ENCODE measurements at regions not wholly inside any gene's neighbourhood (a gene's known extent, or its start where the extent isn't known, plus 50 kb on each side); places are given as distances from the start of the nearest gene placed in this dataset.

DNA sequence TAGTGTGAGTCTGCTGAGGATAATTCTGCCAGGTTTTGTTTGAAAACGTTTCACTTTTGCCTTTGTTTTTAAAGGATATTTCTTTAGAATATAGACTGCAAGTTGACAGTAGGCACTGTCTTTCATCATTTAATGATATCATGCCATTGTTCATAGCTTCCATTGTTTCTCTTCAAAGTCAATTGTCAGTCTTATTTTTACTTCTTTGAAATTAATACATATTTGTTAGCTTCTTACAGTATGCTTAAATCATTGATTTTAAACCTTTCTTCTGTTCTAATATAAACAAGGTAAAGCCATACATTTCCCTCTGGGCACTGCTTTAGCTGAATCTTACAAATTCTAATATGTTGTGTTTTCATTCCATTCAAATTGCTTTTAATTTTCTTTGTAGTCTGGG is 62.3 kb upstream of the PARVA start:
- WGBS (ENCODE audit: low lambda C conversion rate) = 3% methylated on average over 1 of the region's 1 CpG
- no peak for ATAC-seq
- H3K4me3 ChIP-seq (replicated peaks in 1 of 3; ENCODE audit: insufficient read depth in 1 of 3, low read depth in 2 of 3, low read length in 3 of 3) = no peak overlapping the region
- FAIRE-seq = no peak
- TF ChIP-seq ZNF703 (CRISPR knock-in tag; IDR thresholded peaks at IDR 0.05; ENCODE audit: borderline replicate concordance) (no peak), PHB2 (IDR thresholded peaks at IDR 0.05; ENCODE audit: partially characterized antibody) (no peak), ZNF441 (CRISPR knock-in tag; IDR thresholded peaks at IDR 0.05; ENCODE audit: borderline replicate concordance) (no peak), RFX5 (IDR thresholded peaks at IDR 0.05; ENCODE audit: low read depth, low read length) (no peak), ZFAT (CRISPR knock-in tag; conservative IDR thresholded peaks at IDR 0.05) (no peak)
- no peak overlapping the region for H2AFZ ChIP-seq (ENCODE audit: low read length)
- H3K9ac ChIP-seq (ENCODE audit: insufficient read depth, low read depth, low read length) = no peak overlapping the region
- no peaks in the 10 kb centered on the region for H3K9me3 ChIP-seq (ENCODE audit: low read length)
- no peaks in the 10 kb centered on the region for H4K20me1 ChIP-seq (ENCODE audit: insufficient read depth, low read length)
- H3K79me2 ChIP-seq (ENCODE audit: insufficient read depth, low read length) = no peaks in the 10 kb centered on the region
- H3K36me3 ChIP-seq (replicated peaks in 1 of 2; ENCODE audit: control insufficient read depth in 1 of 2, insufficient read depth in 2 of 2, low read length in 2 of 2) = no peaks in the 10 kb centered on the region
- no peaks in the 10 kb centered on the region for H3K4me1 ChIP-seq (ENCODE audit: insufficient read depth, low read length)
- H3K4me2 ChIP-seq (ENCODE audit: low read depth, low read length) = no peak overlapping the region
- intact Hi-C loops (cut with micrococcal nuclease; ENCODE audit: unreplicated experiment) = no loop called here
- ChIA-PET CTCF (ENCODE audit: low intra/inter-chr PET ratio, low total read pairs) (no interaction called here), POLR2A (no interaction called here)
- in situ Hi-C loops (cut with HindIII; ENCODE audit: extremely low pct_ligation_motif_present, low pct_unique_long_range_greater_than_20kb) = loop anchor here (25.0 kb wide), 1 partner anchor 872 kb away; no protein-coding TSS in a partner anchor
- no TSS peak for BruUV-seq (replicated peaks)
- no peak overlapping the region for H3K27ac ChIP-seq (ENCODE audit: extremely low read length, insufficient read depth, low read length)
- DNase-seq (ENCODE audit: low spot score) = no peak
- 0 out of 5 replicates have a peak, but pooled peaks cover 0 to 1% of the 10 kb centered on the region in 2 experiments for H3K27me3 ChIP-seq (ENCODE audit: control insufficient read depth in 1 of 2, insufficient read depth in 2 of 2, low read length in 2 of 2)

GRCh38 chr11:12316432-12316831 is 60.9 kb upstream of the PARVA start:
- H3K27me3 ChIP-seq (ENCODE audit: control insufficient read depth in 1 of 2, insufficient read depth in 2 of 2, low read length in 2 of 2) = peaks cover 1 to 4% of the 10 kb centered on the region in 2 experiments; a peak in 1 of 5 replicates
- TF ChIP-seq HIVEP1 (CRISPR knock-in tag; IDR thresholded peaks at IDR 0.05) = no peak
- no peak for TF ChIP-seq ZNF674 (CRISPR knock-in tag; IDR thresholded peaks at IDR 0.05; ENCODE audit: low read depth)
- TF ChIP-seq NFKBIZ (CRISPR knock-in tag; IDR thresholded peaks at IDR 0.05) = no peak
- no peak for TF ChIP-seq ZNF580 (CRISPR knock-in tag; IDR thresholded peaks at IDR 0.05; ENCODE audit: borderline replicate concordance, low read depth)
- TF ChIP-seq, protein P1, sequence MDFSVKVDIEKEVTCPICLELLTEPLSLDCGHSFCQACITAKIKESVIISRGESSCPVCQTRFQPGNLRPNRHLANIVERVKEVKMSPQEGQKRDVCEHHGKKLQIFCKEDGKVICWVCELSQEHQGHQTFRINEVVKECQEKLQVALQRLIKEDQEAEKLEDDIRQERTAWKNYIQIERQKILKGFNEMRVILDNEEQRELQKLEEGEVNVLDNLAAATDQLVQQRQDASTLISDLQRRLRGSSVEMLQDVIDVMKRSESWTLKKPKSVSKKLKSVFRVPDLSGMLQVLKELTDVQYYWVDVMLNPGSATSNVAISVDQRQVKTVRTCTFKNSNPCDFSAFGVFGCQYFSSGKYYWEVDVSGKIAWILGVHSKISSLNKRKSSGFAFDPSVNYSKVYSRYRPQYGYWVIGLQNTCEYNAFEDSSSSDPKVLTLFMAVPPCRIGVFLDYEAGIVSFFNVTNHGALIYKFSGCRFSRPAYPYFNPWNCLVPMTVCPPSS (IDR thresholded peaks at IDR 0.05) = no peak
- no peak for TF ChIP-seq ZNF501 (CRISPR knock-in tag; IDR thresholded peaks at IDR 0.05)
- no peak for TF ChIP-seq ZNF879 (CRISPR knock-in tag; IDR thresholded peaks at IDR 0.05)
- no peak for TF ChIP-seq ETV6 (CRISPR knock-in tag; conservative IDR thresholded peaks at IDR 0.05)
- no peak for TF ChIP-seq ZNF724P (CRISPR knock-in tag; IDR thresholded peaks at IDR 0.05; ENCODE audit: borderline replicate concordance)
- no peak for TF ChIP-seq ZNF329 (CRISPR knock-in tag; IDR thresholded peaks at IDR 0.05; ENCODE audit: low read depth)
- no peak for TF ChIP-seq CBFB (CRISPR knock-in tag; IDR thresholded peaks at IDR 0.05)
- TF ChIP-seq HNRNPLL (IDR thresholded peaks at IDR 0.05; ENCODE audit: low read depth, low read length, poor library complexity, severe bottlenecking) = no peak
- TF ChIP-seq U2AF1 (optimal IDR thresholded peaks at IDR 0.05; ENCODE audit: low read depth, low read length) = no peak
- no peak for TF ChIP-seq GABPA (IDR thresholded peaks at IDR 0.05; ENCODE audit: low read depth, low read length)
- no peak for TF ChIP-seq GABPA (CRISPR knock-in tag; IDR thresholded peaks at IDR 0.05; ENCODE audit: low read depth)
- TF ChIP-seq NFRKB (IDR thresholded peaks at IDR 0.05) = no peak
- TF ChIP-seq ZSCAN9 (CRISPR knock-in tag; IDR thresholded peaks at IDR 0.05; ENCODE audit: borderline replicate concordance) = no peak
- no peak for FAIRE-seq
- no peaks in the 10 kb centered on the region for H4K20me1 ChIP-seq (ENCODE audit: insufficient read depth, low read length)
- ChIA-PET CTCF (ENCODE audit: low intra/inter-chr PET ratio, low total read pairs) (no interaction called here), POLR2A (no interaction called here)
- no peak overlapping the region for H2AFZ ChIP-seq (ENCODE audit: low read length)
- no peaks in the 10 kb centered on the region for H3K9me3 ChIP-seq (ENCODE audit: low read length)
- H3K9ac ChIP-seq (ENCODE audit: insufficient read depth, low read depth, low read length) = no peak overlapping the region
- H3K79me2 ChIP-seq (ENCODE audit: insufficient read depth, low read length) = no peaks in the 10 kb centered on the region
- in situ Hi-C loops (cut with HindIII; ENCODE audit: extremely low pct_ligation_motif_present, low pct_unique_long_range_greater_than_20kb) (loop anchor here (25.0 kb wide), 1 partner anchor 871 kb away; no protein-coding TSS in a partner anchor), intact Hi-C loops (cut with micrococcal nuclease; ENCODE audit: unreplicated experiment) (no loop called here)
- H3K27ac ChIP-seq (ENCODE audit: extremely low read length, insufficient read depth, low read length) = no peak overlapping the region
- no peaks in the 10 kb centered on the region for H3K4me1 ChIP-seq (ENCODE audit: insufficient read depth, low read length)
- no TSS peak for BruUV-seq (replicated peaks)
- H3K36me3 ChIP-seq (replicated peaks in 1 of 2; ENCODE audit: control insufficient read depth in 1 of 2, insufficient read depth in 2 of 2, low read length in 2 of 2) = no peaks in the 10 kb centered on the region
- no peak overlapping the region for H3K4me3 ChIP-seq (replicated peaks in 1 of 3; ENCODE audit: insufficient read depth in 1 of 3, low read depth in 2 of 3, low read length in 3 of 3)
- H3K4me2 ChIP-seq (ENCODE audit: low read depth, low read length) = no peak overlapping the region
- ATAC-seq = no peak
- DNase-seq (ENCODE audit: low spot score) = no peak

Measured in HepG2 (cell line).